HG02981 (cell line): ENCODE measurements at regions not wholly inside any gene's neighbourhood (a gene's known extent, or its start where the extent isn't known, plus 50 kb on each side); places are given as distances from the start of the nearest gene placed in this dataset.

Experiments
- ATAC-seq: cut with Tn5 transposase; IDR thresholded peaks from one replicate; pipeline ENCODE4 v1.9.1; 2021; ENCODE audit warnings: mild to moderate bottlenecking, moderate library complexity; ENCODE audit not compliant: unreplicated experiment

GRCh38 chr3:135898774-135899173 is 66.8 kb upstream of the PPP2R3A start:
- no peak for ATAC-seq

GRCh38 chr3:135905058-135905724 is 60.3 kb upstream of the PPP2R3A start:
- ATAC-seq = no peak

GRCh38 chr3:135907422-135908165 is 57.9 kb upstream of the PPP2R3A start:
- no peak for ATAC-seq

- ATAC-seq = no peak
Observed at GRCh38 chr3:135908225-135908624, 57.3 kb upstream of the PPP2R3A start.

- no peak for ATAC-seq
Observed at GRCh38 chr3:135908737-135909136, 56.8 kb upstream of the PPP2R3A start.

- ATAC-seq = no peak
Observed at GRCh38 chr3:135911110-135911509, 54.4 kb upstream of the PPP2R3A start.

GRCh38 chr3:135915206-135915605 is 50.3 kb upstream of the PPP2R3A start:
- no peak for ATAC-seq
